ENCODE measurements at regions not wholly inside any gene's neighbourhood (a gene's known extent, or its start where the extent isn't known, plus 50 kb on each side); places are given as distances from the start of the nearest gene placed in this dataset.

DNA sequence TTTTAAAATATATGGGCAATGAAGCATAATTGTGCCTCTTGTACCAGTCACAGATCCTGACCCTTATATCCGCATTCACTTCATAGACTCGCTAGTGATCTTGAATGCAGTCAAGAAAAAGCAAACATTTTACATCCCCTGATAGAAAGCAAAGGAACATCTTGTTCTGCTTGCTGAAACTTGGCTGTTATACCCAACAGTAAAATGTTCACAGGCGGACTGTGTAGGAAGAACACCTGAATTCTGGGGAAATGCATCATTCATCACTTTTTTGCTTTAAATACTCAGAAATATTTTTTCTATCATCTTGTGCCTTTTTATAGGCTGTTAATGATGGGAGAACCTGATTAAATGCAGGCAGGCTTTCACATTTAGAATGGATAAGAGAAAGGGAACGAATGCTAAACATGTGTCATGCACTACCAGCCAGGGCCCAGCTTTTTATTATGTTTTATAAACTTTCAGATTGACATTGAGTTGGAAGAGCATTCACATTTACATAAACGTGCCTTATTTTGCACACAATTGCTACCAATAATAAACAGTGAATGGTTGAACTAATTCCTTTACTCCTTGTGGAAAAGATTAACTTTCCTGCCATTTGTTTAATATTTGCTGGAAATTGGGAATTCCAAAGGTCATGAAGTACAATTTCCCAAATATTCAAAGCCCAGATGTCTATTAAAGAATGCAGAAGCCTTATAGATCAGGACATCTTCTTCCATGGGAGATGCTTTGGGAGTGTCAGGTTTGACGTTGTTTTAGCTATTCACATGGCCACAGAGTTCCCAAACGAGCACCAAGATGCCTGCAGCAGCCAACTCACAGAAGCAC lies 756.2 kb downstream of the TLE1 start:
- in situ Hi-C loops (cut with HindIII; ENCODE audit: low pct_unique_long_range_greater_than_20kb, low sequenced_read_pairs), result no loop called here

DNA sequence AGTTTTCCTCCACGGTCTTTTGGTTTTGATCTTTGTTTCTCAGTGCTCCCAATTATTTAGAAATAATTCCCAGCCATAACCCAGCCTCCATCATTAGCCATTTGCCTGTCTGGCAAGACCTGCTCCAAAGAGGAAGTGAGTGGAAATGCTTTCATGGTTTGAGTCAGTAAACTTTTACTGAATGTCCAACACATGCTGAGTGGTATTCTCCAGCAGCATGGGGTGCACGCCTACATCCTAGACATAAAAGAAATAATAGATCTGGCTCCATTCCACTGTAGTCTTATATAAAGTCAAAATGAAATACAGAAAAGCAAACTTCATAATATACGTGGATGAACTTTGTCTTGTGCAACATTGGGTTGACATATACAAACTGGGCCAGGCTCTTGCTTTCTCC lies 757.2 kb downstream of the TLE1 start:
- in situ Hi-C loops (cut with HindIII; ENCODE audit: low pct_unique_long_range_greater_than_20kb, low sequenced_read_pairs), result no loop called here

More for the DNA sequence above, 756.2 kb downstream of the TLE1 start:
- ATAC-seq (no peak), DNase-seq (ENCODE audit: low read depth, low spot score) (no peak)
- CTCF ChIA-PET, result no interaction called here
- H3K4me1 ChIP-seq (ENCODE audit: control insufficient read depth, insufficient read depth, low read length), result no peaks in the 10 kb centered on the region
- H3K4me3 ChIP-seq (ENCODE audit: low read depth in 2 of 2, low read length in 2 of 2), result no peak overlapping the region
- POLR2A ChIA-PET, result no interaction called here
- H3K27ac ChIP-seq (ENCODE audit: low read length), result no peak overlapping the region
- TF ChIP-seq, protein P1, sequence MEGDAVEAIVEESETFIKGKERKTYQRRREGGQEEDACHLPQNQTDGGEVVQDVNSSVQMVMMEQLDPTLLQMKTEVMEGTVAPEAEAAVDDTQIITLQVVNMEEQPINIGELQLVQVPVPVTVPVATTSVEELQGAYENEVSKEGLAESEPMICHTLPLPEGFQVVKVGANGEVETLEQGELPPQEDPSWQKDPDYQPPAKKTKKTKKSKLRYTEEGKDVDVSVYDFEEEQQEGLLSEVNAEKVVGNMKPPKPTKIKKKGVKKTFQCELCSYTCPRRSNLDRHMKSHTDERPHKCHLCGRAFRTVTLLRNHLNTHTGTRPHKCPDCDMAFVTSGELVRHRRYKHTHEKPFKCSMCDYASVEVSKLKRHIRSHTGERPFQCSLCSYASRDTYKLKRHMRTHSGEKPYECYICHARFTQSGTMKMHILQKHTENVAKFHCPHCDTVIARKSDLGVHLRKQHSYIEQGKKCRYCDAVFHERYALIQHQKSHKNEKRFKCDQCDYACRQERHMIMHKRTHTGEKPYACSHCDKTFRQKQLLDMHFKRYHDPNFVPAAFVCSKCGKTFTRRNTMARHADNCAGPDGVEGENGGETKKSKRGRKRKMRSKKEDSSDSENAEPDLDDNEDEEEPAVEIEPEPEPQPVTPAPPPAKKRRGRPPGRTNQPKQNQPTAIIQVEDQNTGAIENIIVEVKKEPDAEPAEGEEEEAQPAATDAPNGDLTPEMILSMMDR (IDR thresholded peaks at IDR 0.05), result no peak
- TF ChIP-seq SIN3A (IDR thresholded peaks at IDR 0.05; ENCODE audit: borderline replicate concordance, insufficient read depth, low read depth, low read length), result no peak
- TF ChIP-seq TCF7L2 (IDR thresholded peaks at IDR 0.05; ENCODE audit: low read depth, low read length), result no peak
- no peak for TF ChIP-seq POLR2AphosphoS5 (IDR thresholded peaks at IDR 0.05; ENCODE audit: low read depth, low read length)
- TF ChIP-seq, protein P2, sequence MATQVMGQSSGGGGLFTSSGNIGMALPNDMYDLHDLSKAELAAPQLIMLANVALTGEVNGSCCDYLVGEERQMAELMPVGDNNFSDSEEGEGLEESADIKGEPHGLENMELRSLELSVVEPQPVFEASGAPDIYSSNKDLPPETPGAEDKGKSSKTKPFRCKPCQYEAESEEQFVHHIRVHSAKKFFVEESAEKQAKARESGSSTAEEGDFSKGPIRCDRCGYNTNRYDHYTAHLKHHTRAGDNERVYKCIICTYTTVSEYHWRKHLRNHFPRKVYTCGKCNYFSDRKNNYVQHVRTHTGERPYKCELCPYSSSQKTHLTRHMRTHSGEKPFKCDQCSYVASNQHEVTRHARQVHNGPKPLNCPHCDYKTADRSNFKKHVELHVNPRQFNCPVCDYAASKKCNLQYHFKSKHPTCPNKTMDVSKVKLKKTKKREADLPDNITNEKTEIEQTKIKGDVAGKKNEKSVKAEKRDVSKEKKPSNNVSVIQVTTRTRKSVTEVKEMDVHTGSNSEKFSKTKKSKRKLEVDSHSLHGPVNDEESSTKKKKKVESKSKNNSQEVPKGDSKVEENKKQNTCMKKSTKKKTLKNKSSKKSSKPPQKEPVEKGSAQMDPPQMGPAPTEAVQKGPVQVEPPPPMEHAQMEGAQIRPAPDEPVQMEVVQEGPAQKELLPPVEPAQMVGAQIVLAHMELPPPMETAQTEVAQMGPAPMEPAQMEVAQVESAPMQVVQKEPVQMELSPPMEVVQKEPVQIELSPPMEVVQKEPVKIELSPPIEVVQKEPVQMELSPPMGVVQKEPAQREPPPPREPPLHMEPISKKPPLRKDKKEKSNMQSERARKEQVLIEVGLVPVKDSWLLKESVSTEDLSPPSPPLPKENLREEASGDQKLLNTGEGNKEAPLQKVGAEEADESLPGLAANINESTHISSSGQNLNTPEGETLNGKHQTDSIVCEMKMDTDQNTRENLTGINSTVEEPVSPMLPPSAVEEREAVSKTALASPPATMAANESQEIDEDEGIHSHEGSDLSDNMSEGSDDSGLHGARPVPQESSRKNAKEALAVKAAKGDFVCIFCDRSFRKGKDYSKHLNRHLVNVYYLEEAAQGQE (IDR thresholded peaks at IDR 0.05; ENCODE audit: insufficient read depth in 1 of 2, low read depth in 2 of 2, low read length in 1 of 2), result no peak
- intact Hi-C loops (cut with micrococcal nuclease; ENCODE audit: unreplicated experiment), result no loop called here
- H3K9me3 ChIP-seq (ENCODE audit: control insufficient read depth, insufficient read depth, low read depth, low read length), result no peaks in the 10 kb centered on the region
- no peaks in the 10 kb centered on the region for H3K36me3 ChIP-seq (ENCODE audit: control insufficient read depth, insufficient read depth, low read length)
- H3K27me3 ChIP-seq (ENCODE audit: control insufficient read depth, insufficient read depth, low read length), result no peaks in the 10 kb centered on the region
- BruUV-seq (replicated peaks), result no TSS peak

DNA sequence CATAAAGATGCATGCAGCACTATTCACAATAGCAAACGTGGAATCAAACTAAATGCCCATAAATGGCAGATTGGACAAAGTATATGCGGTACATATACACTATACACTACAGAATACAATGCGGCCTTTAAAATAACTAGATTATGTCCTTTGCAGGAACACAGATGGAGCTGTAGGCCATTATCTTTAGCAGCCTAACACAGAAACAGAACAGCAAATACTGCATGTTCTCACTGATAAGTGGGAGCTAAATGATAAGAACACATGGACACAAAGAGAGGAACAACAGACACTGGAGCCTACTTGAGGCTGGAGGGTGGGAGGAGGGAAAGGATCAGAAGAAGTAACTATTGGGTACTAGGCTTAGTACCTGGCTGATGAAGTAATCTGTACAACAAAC lies 758.2 kb downstream of the TLE1 start:
- H3K4me3 ChIP-seq (ENCODE audit: low read depth in 2 of 2, low read length in 2 of 2), result no peak overlapping the region
- no peak for DNase-seq (ENCODE audit: low read depth, low spot score)
- POLR2A ChIA-PET, result no interaction called here

More for the DNA sequence above, 757.2 kb downstream of the TLE1 start:
- no peaks in the 10 kb centered on the region for H3K27me3 ChIP-seq (ENCODE audit: control insufficient read depth, insufficient read depth, low read length)
- no peak for TF ChIP-seq POLR2AphosphoS5 (IDR thresholded peaks at IDR 0.05; ENCODE audit: low read depth, low read length)
- TF ChIP-seq SIN3A (IDR thresholded peaks at IDR 0.05; ENCODE audit: borderline replicate concordance, insufficient read depth, low read depth, low read length), result no peak
- DNase-seq (ENCODE audit: low read depth, low spot score) (no peak), ATAC-seq (no peak)
- ChIA-PET CTCF (no interaction called here), POLR2A (no interaction called here)
- H3K36me3 ChIP-seq (ENCODE audit: control insufficient read depth, insufficient read depth, low read length), result no peaks in the 10 kb centered on the region
- no TSS peak for BruUV-seq (replicated peaks)
- no peak overlapping the region for H3K4me3 ChIP-seq (ENCODE audit: low read depth in 2 of 2, low read length in 2 of 2)
- H3K27ac ChIP-seq (ENCODE audit: low read length), result no peak overlapping the region
- intact Hi-C loops (cut with micrococcal nuclease; ENCODE audit: unreplicated experiment), result no loop called here
- H3K9me3 ChIP-seq (ENCODE audit: control insufficient read depth, insufficient read depth, low read depth, low read length), result no peaks in the 10 kb centered on the region
- H3K4me1 ChIP-seq (ENCODE audit: control insufficient read depth, insufficient read depth, low read length), result no peaks in the 10 kb centered on the region

More for the DNA sequence above, 758.2 kb downstream of the TLE1 start:
- Histone ChIP-seq H3K27ac (ENCODE audit: low read length) (no peak overlapping the region), H3K36me3 (ENCODE audit: control insufficient read depth, insufficient read depth, low read length) (no peaks in the 10 kb centered on the region), H3K4me1 (ENCODE audit: control insufficient read depth, insufficient read depth, low read length) (no peaks in the 10 kb centered on the region), H3K9me3 (ENCODE audit: control insufficient read depth, insufficient read depth, low read depth, low read length) (no peaks in the 10 kb centered on the region), H3K27me3 (ENCODE audit: control insufficient read depth, insufficient read depth, low read length) (no peaks in the 10 kb centered on the region)
- CTCF ChIA-PET, result no interaction called here
- TF ChIP-seq POLR2AphosphoS5 (IDR thresholded peaks at IDR 0.05; ENCODE audit: low read depth, low read length), result no peak
- TF ChIP-seq, protein P2 (IDR thresholded peaks at IDR 0.05; ENCODE audit: insufficient read depth in 1 of 2, low read depth in 2 of 2, low read length in 1 of 2), result no peak
- no peak for TF ChIP-seq SIN3A (IDR thresholded peaks at IDR 0.05; ENCODE audit: borderline replicate concordance, insufficient read depth, low read depth, low read length)
- TF ChIP-seq, protein P1 (IDR thresholded peaks at IDR 0.05), result no peak
- no peak for TF ChIP-seq TCF7L2 (IDR thresholded peaks at IDR 0.05; ENCODE audit: low read depth, low read length)
- intact Hi-C loops (cut with micrococcal nuclease; ENCODE audit: unreplicated experiment) (no loop called here), in situ Hi-C loops (cut with HindIII; ENCODE audit: low pct_unique_long_range_greater_than_20kb, low sequenced_read_pairs) (no loop called here)
- BruUV-seq (replicated peaks), result no TSS peak
- ATAC-seq, result no peak

Measured in Panc1 (cell line).